Gastrocnemius medialis (tissue), 4 donors: ENCODE measurements at regions not wholly inside any gene's neighbourhood (a gene's known extent, or its start where the extent isn't known, plus 50 kb on each side); places are given as distances from the start of the nearest gene placed in this dataset.

ENCODE experiments used
- ATAC-seq, 2 donors: fragments of 150-250 bp; one replicate each; pipeline ENCODE4 v1.9.1; 2016
- DNase-seq, 2 donors: peaks; one replicate each; pipeline ENCODE4 v3.0.0-alpha.2; 2019
- H3K27ac ChIP-seq, 4 donors: fragments of 200-600 bp; sonication (generic); 1 replicate in 1 of 4; 2 replicates in 3 of 4; pipeline ENCODE4 v1.5.1; 2016 to 2018; ENCODE audit warnings: mild to moderate bottlenecking in 2 of 4, moderate library complexity in 1 of 4
- H3K27me3 ChIP-seq, 3 donors: fragments of 200-600 bp; sonication (generic) in 2 of 3; 1 replicate in 1 of 3; 2 replicates in 2 of 3; pipeline versions ENCODE4 v1.5.1 to v1.6.0; 2016 to 2019; ENCODE audit warnings: mild to moderate bottlenecking in 1 of 3, moderate library complexity in 1 of 3
- H3K36me3 ChIP-seq, 2 donors: fragments of 200-600 bp; sonication (generic) in 1 of 2; one replicate each; pipeline ENCODE4 v1.5.1; 2017 to 2018
- H3K4me1 ChIP-seq, 2 donors: fragments of 200-600 bp; sonication (generic) in 1 of 2; one replicate each; pipeline ENCODE4 v1.5.1; 2016 to 2017; ENCODE audit warnings: mild to moderate bottlenecking in 2 of 2
- H3K4me3 ChIP-seq, 4 donors: fragments of 200-600 bp; sonication (generic) in 3 of 4; 1 replicate in 1 of 4; 2 replicates in 3 of 4; pipeline ENCODE4 v1.5.1; 2016 to 2019; ENCODE audit warnings: mild to moderate bottlenecking in 2 of 4
- H3K9me3 ChIP-seq, 3 donors: fragments of 200-600 bp; sonication (generic) in 2 of 3; 1 replicate in 1 of 3; 2 replicates in 2 of 3; pipeline ENCODE4 v1.5.1; 2016 to 2019
- POLR2A ChIP-seq, 2 donors: fragments of 450-650 bp; IDR thresholded peaks; one replicate each; pipeline ENCODE4 v1.6.1; 2017; ENCODE audit warnings: antibody characterized with exemption in 2 of 2, mild to moderate bottlenecking in 2 of 2, moderate library complexity in 2 of 2
- in situ Hi-C, 4 donors: fragments of 200-750 bp; cut with MboI; loops; one replicate each; pipeline versions ENCODE4 v1.15.0 to v1.8.0; 2017; ENCODE audit warnings: low sequenced_read_pairs in 4 of 4
- intact Hi-C: fragments of 100-400 bp; cut with DNase I; formaldehyde crosslinking; loops from one replicate; pipeline ENCODE4 v1.15.1; 2023; ENCODE audit warnings: low total_unique reads
- TF ChIP-seq, protein P1 (sequence below), 5 experiments: fragments of 450-650 bp in 3 of 5; fragments of 200-600 bp in 2 of 5; sonication (generic) in 2 of 5; IDR thresholded peaks in 4 of 5; conservative IDR thresholded peaks in 1 of 5; 1 replicate in 4 of 5; 2 replicates in 1 of 5; pipeline ENCODE4 v1.5.1; 2016 to 2019; ENCODE audit warnings: antibody characterized with exemption in 5 of 5, mild to moderate bottlenecking in 3 of 5, moderate library complexity in 3 of 5

DNA sequence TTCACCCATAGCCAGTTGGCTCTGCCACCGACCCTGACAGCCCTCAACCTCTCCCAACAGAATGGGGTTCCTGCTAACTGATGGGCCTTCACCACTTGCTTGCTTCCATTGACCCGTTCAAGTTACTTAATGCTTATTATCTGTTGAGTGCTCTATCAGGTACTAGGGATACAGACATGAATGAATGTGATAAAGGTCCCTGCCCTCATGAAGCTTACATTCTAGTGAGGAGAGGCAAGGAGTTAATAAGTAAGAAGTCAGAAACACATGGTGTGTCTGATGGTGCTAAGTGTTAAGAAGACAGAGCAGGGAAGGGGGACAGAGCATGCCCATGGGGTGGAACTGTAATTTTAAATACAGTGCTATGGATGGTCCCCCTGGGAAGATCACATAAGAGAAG lies 107.5 kb upstream of the JUN start:
- H3K27ac ChIP-seq, result no peak overlapping the region
- intact Hi-C loops, result no loop called here

DNA sequence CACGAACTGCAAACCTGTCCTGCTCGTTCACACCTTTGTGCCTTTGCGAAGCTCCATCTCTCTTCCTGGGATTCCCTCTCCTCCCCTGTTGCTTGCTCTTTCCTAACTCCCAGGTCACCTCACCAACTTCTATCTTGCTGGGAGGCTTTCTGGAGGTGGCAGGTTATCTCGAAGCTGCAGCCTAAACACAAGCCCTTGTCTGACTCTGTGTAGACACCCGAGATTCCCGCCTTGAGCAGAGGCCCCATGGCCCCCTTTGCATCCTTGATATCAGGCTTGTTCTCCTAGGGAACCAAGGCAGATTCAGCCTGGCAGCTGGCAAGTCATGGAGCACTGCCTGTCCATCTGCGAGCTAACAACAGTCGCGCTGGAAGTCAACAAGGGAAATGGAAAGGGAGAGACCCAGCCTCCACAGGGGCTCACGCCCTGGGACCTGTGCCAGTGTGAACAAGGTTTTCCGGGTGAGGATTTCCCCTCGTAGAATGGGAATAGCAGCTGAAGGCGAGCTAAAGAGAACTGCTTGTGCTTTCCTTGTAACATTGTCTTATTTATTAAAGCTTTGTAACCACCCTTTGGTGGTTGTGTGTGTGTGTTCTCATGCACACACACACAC lies 109.5 kb upstream of the JUN start:
- in situ Hi-C loops, result loop anchor here in 2 of 4 donors (10.0 to 25.0 kb wide), 3 partner anchors 106 to 531 kb away; partner anchors contain the start of genes FGGY (in 2 of the 2) and JUN (in 1 of the 2)
- TF ChIP-seq, protein P1, sequence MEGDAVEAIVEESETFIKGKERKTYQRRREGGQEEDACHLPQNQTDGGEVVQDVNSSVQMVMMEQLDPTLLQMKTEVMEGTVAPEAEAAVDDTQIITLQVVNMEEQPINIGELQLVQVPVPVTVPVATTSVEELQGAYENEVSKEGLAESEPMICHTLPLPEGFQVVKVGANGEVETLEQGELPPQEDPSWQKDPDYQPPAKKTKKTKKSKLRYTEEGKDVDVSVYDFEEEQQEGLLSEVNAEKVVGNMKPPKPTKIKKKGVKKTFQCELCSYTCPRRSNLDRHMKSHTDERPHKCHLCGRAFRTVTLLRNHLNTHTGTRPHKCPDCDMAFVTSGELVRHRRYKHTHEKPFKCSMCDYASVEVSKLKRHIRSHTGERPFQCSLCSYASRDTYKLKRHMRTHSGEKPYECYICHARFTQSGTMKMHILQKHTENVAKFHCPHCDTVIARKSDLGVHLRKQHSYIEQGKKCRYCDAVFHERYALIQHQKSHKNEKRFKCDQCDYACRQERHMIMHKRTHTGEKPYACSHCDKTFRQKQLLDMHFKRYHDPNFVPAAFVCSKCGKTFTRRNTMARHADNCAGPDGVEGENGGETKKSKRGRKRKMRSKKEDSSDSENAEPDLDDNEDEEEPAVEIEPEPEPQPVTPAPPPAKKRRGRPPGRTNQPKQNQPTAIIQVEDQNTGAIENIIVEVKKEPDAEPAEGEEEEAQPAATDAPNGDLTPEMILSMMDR (IDR thresholded peaks at IDR 0.05 in 4 of 5, conservative IDR thresholded peaks at IDR 0.05 in 1 of 5), result no peak
- no peak for TF ChIP-seq POLR2A (IDR thresholded peaks at IDR 0.05)

More for the DNA sequence above, 107.5 kb upstream of the JUN start:
- TF ChIP-seq POLR2A (IDR thresholded peaks at IDR 0.05), result no peak
- TF ChIP-seq, protein P1 (IDR thresholded peaks at IDR 0.05 in 4 of 5, conservative IDR thresholded peaks at IDR 0.05 in 1 of 5), result no peak
- ATAC-seq, result no peak
- no peaks in the 10 kb centered on the region for H3K9me3 ChIP-seq
- H3K36me3 ChIP-seq, result no peaks in the 10 kb centered on the region
- H3K4me1 ChIP-seq, result peaks cover 54 to 58% of the 10 kb centered on the region in 2 donors
- no peak for DNase-seq
- no peaks in the 10 kb centered on the region for H3K27me3 ChIP-seq
- H3K4me3 ChIP-seq, result no peak overlapping the region
- in situ Hi-C loops, result loop anchor here in 2 of 4 donors (10.0 to 25.0 kb wide), 3 partner anchors 104 to 533 kb away; partner anchors contain the start of genes FGGY (in 2 of the 2) and JUN (in 1 of the 2)

GRCh38 chr1:58895082-58895481 lies 111.2 kb upstream of the JUN start:
- no peaks in the 10 kb centered on the region for H3K9me3 ChIP-seq
- no peaks in the 10 kb centered on the region for H3K27me3 ChIP-seq
- no peaks in the 10 kb centered on the region for H3K36me3 ChIP-seq
- TF ChIP-seq, protein P1 (IDR thresholded peaks at IDR 0.05 in 4 of 5, conservative IDR thresholded peaks at IDR 0.05 in 1 of 5), result no peak
- TF ChIP-seq POLR2A (IDR thresholded peaks at IDR 0.05), result no peak
- H3K4me1 ChIP-seq, result peaks cover 72% of the 10 kb centered on the region in 2 donors
- no peak for ATAC-seq
- intact Hi-C loops, result loop anchor here (5.0 kb wide), 1 partner anchor 242 kb away; no protein-coding TSS in a partner anchor
- H3K4me3 ChIP-seq, result no peak overlapping the region
- no peak for DNase-seq
- in situ Hi-C loops, result loop anchor here in 2 of 4 donors (10.0 to 25.0 kb wide), 3 partner anchors 108 to 530 kb away; partner anchors contain the start of genes FGGY (in 2 of the 2) and JUN (in 1 of the 2)
- H3K27ac ChIP-seq, result peak overlapping the region; percentile 94 to 100 (median 94)

More for the DNA sequence above, 109.5 kb upstream of the JUN start:
- Histone ChIP-seq H3K36me3 (no peaks in the 10 kb centered on the region), H3K4me3 (no peak overlapping the region), H3K27ac (peak overlapping the region; percentile 58 to 100 (median 94)), H3K4me1 (peaks cover 55 to 61% of the 10 kb centered on the region in 2 donors), H3K9me3 (no peaks in the 10 kb centered on the region), H3K27me3 (no peaks in the 10 kb centered on the region)
- intact Hi-C loops, result no loop called here
- DNase-seq, result no peak
- ATAC-seq, result no peak

DNA sequence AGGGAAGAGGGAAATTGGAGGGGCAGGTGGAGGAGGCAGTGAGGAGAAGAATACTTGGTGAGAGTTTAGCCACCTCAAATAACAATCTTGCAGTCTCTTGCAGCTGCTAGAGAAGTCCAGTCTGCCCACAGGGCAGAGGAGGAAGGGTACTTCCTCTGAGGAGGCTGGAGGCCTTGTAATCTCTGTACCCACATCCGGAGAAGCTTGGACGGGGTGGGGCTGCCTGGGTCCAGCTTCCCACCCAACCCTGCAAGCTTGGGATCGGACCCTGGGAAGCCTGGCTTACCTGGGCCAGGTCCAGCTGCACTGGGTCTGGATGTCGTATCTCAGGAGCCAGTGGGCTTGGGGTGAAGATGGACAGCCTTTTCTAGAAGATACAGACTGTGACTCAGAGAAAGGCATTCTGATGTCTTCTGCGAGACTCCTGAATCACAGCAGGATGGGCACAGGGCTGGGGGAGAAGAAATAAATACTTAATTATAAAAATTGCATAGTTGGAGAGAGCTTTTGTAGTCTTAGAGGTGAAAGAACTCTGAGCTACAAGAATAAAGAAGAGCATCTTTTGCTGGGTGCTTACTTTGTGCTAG lies 111.8 kb upstream of the JUN start:
- in situ Hi-C loops (loop anchor here in 2 of 4 donors (10.0 to 25.0 kb wide), 3 partner anchors 108 to 529 kb away; partner anchors contain the start of genes FGGY (in 2 of the 2) and JUN (in 1 of the 2)), intact Hi-C loops (loop anchor here (5.0 kb wide), 1 partner anchor 242 kb away; no protein-coding TSS in a partner anchor)
- H3K36me3 ChIP-seq, result no peaks in the 10 kb centered on the region
- no peaks in the 10 kb centered on the region for H3K9me3 ChIP-seq
- no peaks in the 10 kb centered on the region for H3K27me3 ChIP-seq
- TF ChIP-seq, protein P1 (IDR thresholded peaks at IDR 0.05 in 4 of 5, conservative IDR thresholded peaks at IDR 0.05 in 1 of 5), result no peak
- TF ChIP-seq POLR2A (IDR thresholded peaks at IDR 0.05), result no peak
- peaks cover 78% of the 10 kb centered on the region in 2 donors for H3K4me1 ChIP-seq
- H3K4me3 ChIP-seq, result no peak overlapping the region
- ATAC-seq, result no peak
- DNase-seq, result no peak
- H3K27ac ChIP-seq, result peak overlapping the region; percentile 94 to 100 (median 94)
